ENCODE measurements at regions not wholly inside any gene's neighbourhood (a gene's known extent, or its start where the extent isn't known, plus 50 kb on each side); places are given as distances from the start of the nearest gene placed in this dataset.

GRCh38 chr11:76287227-76287626 is 80.9 kb upstream of the WNT11 start:
- H3K4me3 ChIP-seq (ENCODE audit: low read depth, low read length) = no peak overlapping the region
- TF ChIP-seq CTCF (IDR thresholded peaks at IDR 0.05; ENCODE audit: insufficient read depth, low read depth, low read length) = no peak
- no peak for DNase-seq (ENCODE audit: low read depth)

- DNase-seq (ENCODE audit: low read depth) = no peak
- TF ChIP-seq CTCF (IDR thresholded peaks at IDR 0.05; ENCODE audit: insufficient read depth, low read depth, low read length) = no peak
- no peak overlapping the region for H3K4me3 ChIP-seq (ENCODE audit: low read depth, low read length)
Measured at GRCh38 chr11:76285397-76286104, 79.2 kb upstream of the WNT11 start.

- no peak overlapping the region for H3K4me3 ChIP-seq (ENCODE audit: low read depth, low read length)
- TF ChIP-seq CTCF (IDR thresholded peaks at IDR 0.05; ENCODE audit: insufficient read depth, low read depth, low read length) = no peak
- DNase-seq (ENCODE audit: low read depth) = no peak
Measured at GRCh38 chr11:76284161-76284560, 77.9 kb upstream of the WNT11 start.

- no peak for DNase-seq (ENCODE audit: low read depth)
- TF ChIP-seq CTCF (IDR thresholded peaks at IDR 0.05; ENCODE audit: insufficient read depth, low read depth, low read length) = no peak
- H3K4me3 ChIP-seq (ENCODE audit: low read depth, low read length) = no peak overlapping the region
Measured at GRCh38 chr11:76282811-76283595, 76.7 kb upstream of the WNT11 start.

GRCh38 chr11:76282172-76282571 is 75.9 kb upstream of the WNT11 start:
- DNase-seq (ENCODE audit: low read depth) = no peak
- H3K4me3 ChIP-seq (ENCODE audit: low read depth, low read length) = no peak overlapping the region
- TF ChIP-seq CTCF (IDR thresholded peaks at IDR 0.05; ENCODE audit: insufficient read depth, low read depth, low read length) = no peak

- H3K4me3 ChIP-seq (ENCODE audit: low read depth, low read length) = no peak overlapping the region
- no peak for DNase-seq (ENCODE audit: low read depth)
- TF ChIP-seq CTCF (IDR thresholded peaks at IDR 0.05; ENCODE audit: insufficient read depth, low read depth, low read length) = no peak
Measured at GRCh38 chr11:76281558-76281906, 75.2 kb upstream of the WNT11 start.
